ENCODE measurements at regions not wholly inside any gene's neighbourhood (a gene's known extent, or its start where the extent isn't known, plus 50 kb on each side); places are given as distances from the start of the nearest gene placed in this dataset.

DNA sequence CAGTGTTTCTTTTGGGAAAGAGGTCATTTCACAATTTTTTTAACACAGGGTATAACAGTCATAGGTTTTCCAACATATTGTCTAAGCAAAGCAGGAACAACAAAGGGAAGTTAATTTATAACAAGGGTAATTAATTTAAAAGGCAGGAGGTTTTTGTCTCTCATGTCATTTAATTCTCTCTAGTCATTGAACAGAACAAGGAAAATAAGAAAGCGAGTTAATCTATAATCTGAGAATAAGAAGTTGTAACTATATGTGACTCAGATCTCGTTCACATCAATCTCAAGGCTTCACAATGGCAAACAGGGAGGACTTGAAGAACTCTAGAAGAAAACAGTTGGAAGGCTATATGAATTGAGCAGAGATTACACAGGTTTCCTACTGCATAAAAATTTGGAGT is 579.8 kb upstream of the CCDC54 start:
- no peak for TF ChIP-seq POLR2A (IDR thresholded peaks at IDR 0.05)
- TF ChIP-seq, protein P1, sequence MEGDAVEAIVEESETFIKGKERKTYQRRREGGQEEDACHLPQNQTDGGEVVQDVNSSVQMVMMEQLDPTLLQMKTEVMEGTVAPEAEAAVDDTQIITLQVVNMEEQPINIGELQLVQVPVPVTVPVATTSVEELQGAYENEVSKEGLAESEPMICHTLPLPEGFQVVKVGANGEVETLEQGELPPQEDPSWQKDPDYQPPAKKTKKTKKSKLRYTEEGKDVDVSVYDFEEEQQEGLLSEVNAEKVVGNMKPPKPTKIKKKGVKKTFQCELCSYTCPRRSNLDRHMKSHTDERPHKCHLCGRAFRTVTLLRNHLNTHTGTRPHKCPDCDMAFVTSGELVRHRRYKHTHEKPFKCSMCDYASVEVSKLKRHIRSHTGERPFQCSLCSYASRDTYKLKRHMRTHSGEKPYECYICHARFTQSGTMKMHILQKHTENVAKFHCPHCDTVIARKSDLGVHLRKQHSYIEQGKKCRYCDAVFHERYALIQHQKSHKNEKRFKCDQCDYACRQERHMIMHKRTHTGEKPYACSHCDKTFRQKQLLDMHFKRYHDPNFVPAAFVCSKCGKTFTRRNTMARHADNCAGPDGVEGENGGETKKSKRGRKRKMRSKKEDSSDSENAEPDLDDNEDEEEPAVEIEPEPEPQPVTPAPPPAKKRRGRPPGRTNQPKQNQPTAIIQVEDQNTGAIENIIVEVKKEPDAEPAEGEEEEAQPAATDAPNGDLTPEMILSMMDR (IDR thresholded peaks at IDR 0.05): no peak
